ENCODE measurements at regions not wholly inside any gene's neighbourhood (a gene's known extent, or its start where the extent isn't known, plus 50 kb on each side); places are given as distances from the start of the nearest gene placed in this dataset.

GRCh38 chr4:179478608-179479007 is 2036.4 kb upstream of the AGA start:
- H3K9me3 ChIP-seq: no peaks in the 10 kb centered on the region
- H3K4me1 ChIP-seq: no peaks in the 10 kb centered on the region
- no peak overlapping the region for H3K4me3 ChIP-seq (ENCODE audit: low read depth, low read length)
- no peak for DNase-seq
- H3K27me3 ChIP-seq: no peaks in the 10 kb centered on the region
- H3K36me3 ChIP-seq: no peaks in the 10 kb centered on the region
- TF ChIP-seq CTCF (IDR thresholded peaks at IDR 0.05; ENCODE audit: low read depth, low read length): no peak

- TF ChIP-seq CTCF (IDR thresholded peaks at IDR 0.05; ENCODE audit: low read depth, low read length): no peak
- H3K36me3 ChIP-seq: no peaks in the 10 kb centered on the region
- H3K4me3 ChIP-seq (ENCODE audit: low read depth, low read length): no peak overlapping the region
- DNase-seq: no peak
- H3K27me3 ChIP-seq: no peaks in the 10 kb centered on the region
- H3K9me3 ChIP-seq: no peaks in the 10 kb centered on the region
- no peaks in the 10 kb centered on the region for H3K4me1 ChIP-seq
Observed at GRCh38 chr4:179485781-179486180, 2043.5 kb upstream of the AGA start.

- TF ChIP-seq CTCF (IDR thresholded peaks at IDR 0.05; ENCODE audit: low read depth, low read length): no peak
- DNase-seq: no peak
- Histone ChIP-seq H3K9me3 (no peaks in the 10 kb centered on the region), H3K36me3 (no peaks in the 10 kb centered on the region), H3K4me1 (no peaks in the 10 kb centered on the region), H3K4me3 (ENCODE audit: low read depth, low read length) (no peak overlapping the region), H3K27me3 (no peaks in the 10 kb centered on the region)
Observed at GRCh38 chr4:179486570-179487335, 2044.5 kb upstream of the AGA start.

DNA sequence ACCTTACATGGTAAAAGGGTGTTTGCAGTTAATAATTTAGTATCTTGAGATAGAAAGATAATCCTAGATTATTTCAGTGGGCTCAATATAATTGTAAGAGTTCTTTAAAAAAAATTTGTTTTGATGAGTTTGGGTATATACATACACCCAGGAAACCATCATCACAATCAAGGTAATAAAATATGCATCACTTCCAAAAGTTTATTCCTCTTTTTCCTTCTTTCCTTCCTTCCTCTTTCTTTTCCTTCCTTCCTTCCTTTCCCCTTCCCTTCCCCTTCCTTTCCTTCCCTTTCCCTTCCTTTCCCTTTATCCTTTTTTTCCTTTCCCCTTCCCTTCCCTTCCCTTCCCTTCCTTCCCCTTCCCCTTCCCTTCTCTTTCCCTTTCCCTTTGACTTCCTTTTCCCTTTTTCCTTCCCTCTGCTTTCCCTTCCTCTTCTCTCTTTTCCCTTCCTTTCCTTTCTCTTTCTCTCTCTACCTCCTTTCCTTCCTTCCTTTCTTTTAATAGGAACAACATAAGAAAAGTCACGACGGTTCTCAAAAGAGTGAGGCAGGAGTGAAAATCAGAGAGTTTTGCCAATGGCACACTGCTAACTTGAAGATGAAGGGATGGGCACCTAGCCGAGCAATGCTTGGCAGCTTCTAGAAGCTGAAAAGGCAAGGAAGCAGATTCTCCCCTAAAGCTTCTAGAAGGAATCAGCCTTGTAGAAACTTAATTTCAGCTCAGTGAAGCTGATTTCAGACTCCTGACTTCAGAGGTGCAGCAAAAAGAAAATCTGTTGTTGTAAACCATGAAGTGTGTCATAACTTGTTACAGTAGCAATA is 2050.2 kb upstream of the AGA start:
- no peak overlapping the region for H3K4me3 ChIP-seq (ENCODE audit: low read depth, low read length)
- H3K27me3 ChIP-seq: no peaks in the 10 kb centered on the region
- no peaks in the 10 kb centered on the region for H3K4me1 ChIP-seq
- TF ChIP-seq CTCF (IDR thresholded peaks at IDR 0.05; ENCODE audit: low read depth, low read length): no peak
- no peak for DNase-seq
- H3K36me3 ChIP-seq: no peaks in the 10 kb centered on the region
- H3K9me3 ChIP-seq: no peaks in the 10 kb centered on the region

DNA sequence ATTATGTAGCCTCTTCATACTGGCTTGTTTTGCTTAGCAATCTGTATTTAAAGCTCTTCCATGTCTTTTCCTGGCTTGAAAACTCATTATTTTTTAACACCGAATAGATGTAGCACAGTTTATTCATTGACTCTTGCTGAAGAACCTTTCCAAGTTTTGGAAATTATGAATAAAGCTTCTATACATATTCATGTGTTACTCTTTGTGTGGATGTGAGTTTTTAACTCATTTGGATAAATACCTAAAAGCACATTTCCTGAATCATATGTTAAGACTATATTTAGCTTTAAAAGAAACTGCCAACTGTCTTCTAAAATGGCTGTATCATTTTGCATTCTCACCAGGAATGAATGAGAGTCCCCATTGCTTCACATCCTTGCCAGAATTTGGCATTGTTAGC is 2061.7 kb upstream of the AGA start:
- Histone ChIP-seq H3K27me3 (no peaks in the 10 kb centered on the region), H3K4me3 (ENCODE audit: low read depth, low read length) (no peak overlapping the region), H3K4me1 (no peaks in the 10 kb centered on the region), H3K9me3 (no peaks in the 10 kb centered on the region), H3K36me3 (no peaks in the 10 kb centered on the region)
- TF ChIP-seq CTCF (IDR thresholded peaks at IDR 0.05; ENCODE audit: low read depth, low read length): no peak
- no peak for DNase-seq

DNA sequence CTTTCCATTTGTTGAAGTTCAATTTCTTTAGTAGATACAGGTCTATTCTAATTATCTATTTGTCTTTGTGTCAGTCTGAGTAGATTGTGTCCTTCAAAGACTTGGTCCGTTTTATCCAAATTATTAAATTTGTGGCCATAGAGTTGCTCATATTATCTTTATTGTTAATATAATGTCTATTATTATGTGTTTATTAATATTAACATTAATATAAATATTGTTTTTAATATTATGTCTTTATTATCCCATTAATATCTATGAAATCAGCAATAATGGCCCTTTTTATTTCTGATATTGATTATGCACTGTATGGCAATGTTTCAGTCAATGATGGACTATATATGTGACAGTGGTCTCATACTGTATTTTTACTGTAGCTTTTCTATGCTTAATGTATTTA is 2067.3 kb upstream of the AGA start:
- Histone ChIP-seq H3K36me3 (no peaks in the 10 kb centered on the region), H3K4me3 (ENCODE audit: low read depth, low read length) (no peak overlapping the region), H3K4me1 (no peaks in the 10 kb centered on the region), H3K9me3 (no peaks in the 10 kb centered on the region), H3K27me3 (no peaks in the 10 kb centered on the region)
- no peak for TF ChIP-seq CTCF (IDR thresholded peaks at IDR 0.05; ENCODE audit: low read depth, low read length)
- DNase-seq: no peak
